ENCODE measurements at regions not wholly inside any gene's neighbourhood (a gene's known extent, or its start where the extent isn't known, plus 50 kb on each side); places are given as distances from the start of the nearest gene placed in this dataset.

DNA sequence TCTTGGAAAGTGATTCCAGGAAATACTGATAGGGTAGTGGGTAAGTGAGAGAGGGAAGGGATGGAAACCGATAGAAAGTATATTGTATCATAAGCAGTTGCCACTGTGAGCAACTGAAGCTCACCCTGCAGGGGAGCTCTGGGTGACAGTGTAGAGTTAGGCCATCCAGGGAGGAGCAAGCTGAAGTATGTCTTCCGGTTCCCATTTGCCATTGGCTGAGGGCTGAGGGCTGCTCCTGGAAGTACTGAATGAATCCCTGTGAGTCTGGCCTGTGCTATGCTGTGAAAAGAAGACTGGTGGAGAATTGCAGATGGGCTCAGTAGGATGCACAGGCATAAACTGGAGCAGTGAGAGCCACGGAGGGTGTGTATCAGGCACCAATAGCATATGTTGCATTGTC lies 348.3 kb downstream of the MFSD1 start:
- Histone ChIP-seq H3K9me2 (replicated peaks; ENCODE audit: insufficient read depth, low read length) (no peaks in the 10 kb centered on the region), H3K36me3 (replicated peaks; ENCODE audit: insufficient read depth, low read length) (no peaks in the 10 kb centered on the region), H3K79me2 (ENCODE audit: low read length) (no peaks in the 10 kb centered on the region), H3K4me3 (ENCODE audit: low read length) (no peak overlapping the region), H4K20me1 (ENCODE audit: insufficient read depth, low read length) (no peaks in the 10 kb centered on the region), H3F3A (ENCODE audit: insufficient read depth, low read length) (no peaks in the 10 kb centered on the region), H3K9me3 (replicated peaks; ENCODE audit: insufficient read depth, low read length) (no peaks in the 10 kb centered on the region), H3K4me2 (ENCODE audit: low read depth, low read length) (no peak overlapping the region), H3K4me1 (ENCODE audit: low read length) (no peaks in the 10 kb centered on the region), H2AFZ (ENCODE audit: low read length) (no peak overlapping the region), H3K27ac (ENCODE audit: low read length) (no peak overlapping the region), H3K27me3 (replicated peaks; ENCODE audit: insufficient read depth, low read length) (no peaks in the 10 kb centered on the region), H3K9ac (ENCODE audit: low read length) (no peak overlapping the region)
- TF ChIP-seq, protein P1, sequence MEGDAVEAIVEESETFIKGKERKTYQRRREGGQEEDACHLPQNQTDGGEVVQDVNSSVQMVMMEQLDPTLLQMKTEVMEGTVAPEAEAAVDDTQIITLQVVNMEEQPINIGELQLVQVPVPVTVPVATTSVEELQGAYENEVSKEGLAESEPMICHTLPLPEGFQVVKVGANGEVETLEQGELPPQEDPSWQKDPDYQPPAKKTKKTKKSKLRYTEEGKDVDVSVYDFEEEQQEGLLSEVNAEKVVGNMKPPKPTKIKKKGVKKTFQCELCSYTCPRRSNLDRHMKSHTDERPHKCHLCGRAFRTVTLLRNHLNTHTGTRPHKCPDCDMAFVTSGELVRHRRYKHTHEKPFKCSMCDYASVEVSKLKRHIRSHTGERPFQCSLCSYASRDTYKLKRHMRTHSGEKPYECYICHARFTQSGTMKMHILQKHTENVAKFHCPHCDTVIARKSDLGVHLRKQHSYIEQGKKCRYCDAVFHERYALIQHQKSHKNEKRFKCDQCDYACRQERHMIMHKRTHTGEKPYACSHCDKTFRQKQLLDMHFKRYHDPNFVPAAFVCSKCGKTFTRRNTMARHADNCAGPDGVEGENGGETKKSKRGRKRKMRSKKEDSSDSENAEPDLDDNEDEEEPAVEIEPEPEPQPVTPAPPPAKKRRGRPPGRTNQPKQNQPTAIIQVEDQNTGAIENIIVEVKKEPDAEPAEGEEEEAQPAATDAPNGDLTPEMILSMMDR (IDR thresholded peaks at IDR 0.05; ENCODE audit: low read length) = no peak
- no peak for TF ChIP-seq EZH2 (optimal IDR thresholded peaks at IDR 0.05; ENCODE audit: low read depth, low read length)
- DNase-seq = no peak

DNA sequence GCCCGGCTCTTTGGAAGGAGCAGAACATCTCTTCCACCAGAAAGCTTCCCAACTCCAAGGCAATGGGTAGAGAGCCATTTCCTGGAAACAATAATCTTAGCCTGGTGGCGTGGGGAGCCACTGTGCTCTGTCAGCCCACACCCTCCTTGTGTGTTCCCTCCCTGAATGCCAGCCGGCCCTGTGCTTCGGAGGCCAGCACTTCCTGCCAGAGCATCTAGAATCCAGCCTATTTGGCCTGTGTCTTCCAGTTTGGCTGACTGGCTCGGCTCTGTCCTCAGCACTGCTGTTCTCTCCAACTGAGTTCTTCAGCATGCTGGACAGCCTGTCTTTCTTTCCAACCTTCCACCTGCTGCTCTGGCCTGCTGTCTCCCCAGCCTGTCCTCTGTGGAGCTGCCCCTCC lies 349.3 kb downstream of the MFSD1 start:
- TF ChIP-seq EZH2phosphoT487 (IDR thresholded peaks at IDR 0.05; ENCODE audit: low read length) (no peak), EZH2 (optimal IDR thresholded peaks at IDR 0.05; ENCODE audit: low read depth, low read length) (no peak)
- TF ChIP-seq, protein P1 (IDR thresholded peaks at IDR 0.05; ENCODE audit: low read length) = no peak
- Histone ChIP-seq H3K9ac (ENCODE audit: low read length) (no peak overlapping the region), H4K20me1 (ENCODE audit: insufficient read depth, low read length) (no peaks in the 10 kb centered on the region), H3K9me3 (replicated peaks; ENCODE audit: insufficient read depth, low read length) (no peaks in the 10 kb centered on the region), H3K4me3 (ENCODE audit: low read length) (no peak overlapping the region), H3K9me2 (replicated peaks; ENCODE audit: insufficient read depth, low read length) (no peaks in the 10 kb centered on the region), H3K27me3 (replicated peaks; ENCODE audit: insufficient read depth, low read length) (no peaks in the 10 kb centered on the region), H2AFZ (ENCODE audit: low read length) (no peak overlapping the region), H3K4me2 (ENCODE audit: low read depth, low read length) (no peak overlapping the region), H3K79me2 (ENCODE audit: low read length) (no peaks in the 10 kb centered on the region), H3K27ac (ENCODE audit: low read length) (no peak overlapping the region), H3K4me1 (ENCODE audit: low read length) (no peaks in the 10 kb centered on the region), H3K36me3 (replicated peaks; ENCODE audit: insufficient read depth, low read length) (no peaks in the 10 kb centered on the region), H3F3A (ENCODE audit: insufficient read depth, low read length) (no peaks in the 10 kb centered on the region)
- DNase-seq = no peak

DNA sequence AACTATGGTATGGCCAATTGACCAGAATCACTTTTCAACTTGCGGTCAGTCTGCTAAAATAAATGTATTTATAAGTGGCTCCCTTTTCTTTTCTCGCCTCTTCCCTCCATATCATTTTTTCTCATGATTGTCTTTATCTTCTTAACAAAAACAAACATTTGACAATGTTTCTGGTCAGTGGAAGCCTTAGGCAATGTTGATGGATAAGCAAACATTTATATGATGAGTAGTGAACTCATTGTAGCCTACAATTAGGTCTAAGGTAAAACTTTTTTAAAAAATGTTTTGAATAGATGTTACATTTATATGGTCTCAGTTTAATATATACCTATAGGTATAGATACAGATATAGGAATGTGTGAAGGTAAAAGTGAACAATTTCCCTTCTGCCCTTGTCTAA lies 355.4 kb downstream of the MFSD1 start:
- TF ChIP-seq, protein P1 (IDR thresholded peaks at IDR 0.05; ENCODE audit: low read length) = no peak
- TF ChIP-seq EZH2phosphoT487 (IDR thresholded peaks at IDR 0.05; ENCODE audit: low read length) (no peak), EZH2 (optimal IDR thresholded peaks at IDR 0.05; ENCODE audit: low read depth, low read length) (no peak)
- Histone ChIP-seq H3K27me3 (replicated peaks; ENCODE audit: insufficient read depth, low read length) (no peaks in the 10 kb centered on the region), H3K4me2 (ENCODE audit: low read depth, low read length) (no peak overlapping the region), H4K20me1 (ENCODE audit: insufficient read depth, low read length) (no peaks in the 10 kb centered on the region), H3K4me3 (ENCODE audit: low read length) (no peak overlapping the region), H3F3A (ENCODE audit: insufficient read depth, low read length) (no peaks in the 10 kb centered on the region), H3K27ac (ENCODE audit: low read length) (no peak overlapping the region), H3K9ac (ENCODE audit: low read length) (no peak overlapping the region), H3K4me1 (ENCODE audit: low read length) (no peaks in the 10 kb centered on the region), H3K36me3 (replicated peaks; ENCODE audit: insufficient read depth, low read length) (no peaks in the 10 kb centered on the region), H3K9me2 (replicated peaks; ENCODE audit: insufficient read depth, low read length) (no peaks in the 10 kb centered on the region), H3K79me2 (ENCODE audit: low read length) (no peaks in the 10 kb centered on the region), H2AFZ (ENCODE audit: low read length) (no peak overlapping the region), H3K9me3 (replicated peaks; ENCODE audit: insufficient read depth, low read length) (no peaks in the 10 kb centered on the region)
- no peak for DNase-seq

Measured in MM.1S (cell line).